ENCODE measurements at regions not wholly inside any gene's neighbourhood (a gene's known extent, or its start where the extent isn't known, plus 50 kb on each side); places are given as distances from the start of the nearest gene placed in this dataset.

DNA sequence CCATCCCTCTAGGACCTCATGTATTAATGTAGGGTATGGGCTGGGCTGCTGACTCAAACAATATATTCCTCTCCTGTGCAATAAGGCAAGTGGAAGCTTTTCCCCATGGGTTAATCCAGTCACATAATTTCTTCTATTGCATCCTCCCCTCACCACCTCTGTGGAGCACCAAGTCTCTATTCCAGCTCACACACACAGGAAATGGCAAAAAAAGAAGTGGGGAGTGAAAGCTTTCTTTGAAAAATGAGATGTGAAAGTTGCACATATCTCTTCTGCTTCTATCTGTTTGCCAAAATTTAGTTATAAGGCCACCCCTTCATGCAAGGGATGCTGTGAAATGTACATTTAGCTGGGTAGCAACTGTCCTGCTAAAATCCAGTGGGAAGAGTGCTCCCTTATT, 121.3 kb downstream of the CDC42EP3 start:
- no peak overlapping the region for H2BK120ac ChIP-seq (ENCODE audit: low read depth, low read length)
- no peaks in the 10 kb centered on the region for H3K4me1 ChIP-seq (ENCODE audit: control insufficient read depth, insufficient read depth, low read length)
- no peaks in the 10 kb centered on the region for H4K20me1 ChIP-seq (ENCODE audit: insufficient read depth, low read length)
- no peak overlapping the region for H3K4me2 ChIP-seq (ENCODE audit: low read depth, low read length)
- H4K8ac ChIP-seq (ENCODE audit: low read depth in 2 of 2, low read length in 2 of 2): no peak overlapping the region
- no TSS peak for BruUV-seq (replicated peaks)
- H3K23ac ChIP-seq (ENCODE audit: low read depth, low read length): no peak overlapping the region
- H2BK5ac ChIP-seq (ENCODE audit: low read depth, low read length, poor library complexity, severe bottlenecking): no peak overlapping the region
- H2BK15ac ChIP-seq (ENCODE audit: low read depth, low read length): no peak overlapping the region
- H3K9ac ChIP-seq (ENCODE audit: low read depth, low read length): no peak overlapping the region
- H3K56ac ChIP-seq (ENCODE audit: extremely low read depth, insufficient read depth, low read length): no peak overlapping the region
- ChIA-PET CTCF (interaction anchor here (0.6 kb wide), 1 partner anchor 154 kb away, joined by 3 read pairs; no protein-coding TSS in a partner anchor), POLR2A (ENCODE audit: unreplicated experiment) (no interaction called here)
- intact Hi-C loops (cut with micrococcal nuclease) (no loop called here), dilution Hi-C loops (cut with HindIII; ENCODE audit: low sequenced_read_pairs, unreplicated experiment) (no loop called here), in situ Hi-C loops (cut with MboI; ENCODE audit: low sequenced_read_pairs) (no loop called here)
- H2AFZ ChIP-seq (replicated peaks; ENCODE audit: low read length, poor library complexity): no peak overlapping the region
- H3K9me3 ChIP-seq (ENCODE audit: control insufficient read depth, insufficient read depth, low read length): no peaks in the 10 kb centered on the region
- H3K4ac ChIP-seq (ENCODE audit: low read depth, low read length): no peak overlapping the region
- no peak overlapping the region for H3K4me3 ChIP-seq (ENCODE audit: insufficient read depth, low read depth, low read length)
- H3K18ac ChIP-seq (ENCODE audit: low read depth, low read length): no peak overlapping the region
- 0 out of 2 replicates have a peak, but pooled peaks cover 1% of the 10 kb centered on the region for H3K27me3 ChIP-seq (ENCODE audit: control insufficient read depth, insufficient read depth, low read length)
- no peaks in the 10 kb centered on the region for H3K9me1 ChIP-seq (ENCODE audit: insufficient read depth, low read length)
- no peak overlapping the region for H4K91ac ChIP-seq (ENCODE audit: insufficient read depth, low read depth, low read length)
- no peak overlapping the region for H2AK5ac ChIP-seq (ENCODE audit: low read depth, low read length)
- no peak overlapping the region for H4K5ac ChIP-seq (ENCODE audit: low read depth, low read length)
- H3K79me1 ChIP-seq (ENCODE audit: low read depth in 1 of 2, low read length in 2 of 2): no peaks in the 10 kb centered on the region
- H3K36me3 ChIP-seq (ENCODE audit: control insufficient read depth, insufficient read depth, low read length): no peaks in the 10 kb centered on the region
- no peak overlapping the region for H3K14ac ChIP-seq (replicated peaks; ENCODE audit: low read depth, low read length)
- ATAC-seq (ENCODE audit: low read depth) (no peak), DNase-seq (no peak)
- H3K27ac ChIP-seq (ENCODE audit: insufficient read depth, low read length): no peak overlapping the region
- TF ChIP-seq, protein P1, sequence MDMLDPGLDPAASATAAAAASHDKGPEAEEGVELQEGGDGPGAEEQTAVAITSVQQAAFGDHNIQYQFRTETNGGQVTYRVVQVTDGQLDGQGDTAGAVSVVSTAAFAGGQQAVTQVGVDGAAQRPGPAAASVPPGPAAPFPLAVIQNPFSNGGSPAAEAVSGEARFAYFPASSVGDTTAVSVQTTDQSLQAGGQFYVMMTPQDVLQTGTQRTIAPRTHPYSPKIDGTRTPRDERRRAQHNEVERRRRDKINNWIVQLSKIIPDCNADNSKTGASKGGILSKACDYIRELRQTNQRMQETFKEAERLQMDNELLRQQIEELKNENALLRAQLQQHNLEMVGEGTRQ (IDR thresholded peaks at IDR 0.05; ENCODE audit: low read depth, low read length): no peak
- TF ChIP-seq POLR2A (IDR thresholded peaks at IDR 0.05; ENCODE audit: low read depth, low read length) (no peak), MXI1 (IDR thresholded peaks at IDR 0.05; ENCODE audit: borderline replicate concordance, low read depth, low read length) (no peak), CEBPB (IDR thresholded peaks at IDR 0.05; ENCODE audit: low read depth, low read length) (no peak), MAFK (IDR thresholded peaks at IDR 0.05; ENCODE audit: low read depth, low read length) (no peak), BHLHE40 (IDR thresholded peaks at IDR 0.05; ENCODE audit: low read depth, low read length) (no peak), SMC3 (IDR thresholded peaks at IDR 0.05; ENCODE audit: low read depth, low read length) (no peak), CHD1 (IDR thresholded peaks at IDR 0.05; ENCODE audit: low read depth, low read length) (no peak), RCOR1 (IDR thresholded peaks at IDR 0.05; ENCODE audit: insufficient replicate concordance, low read length) (no peak), RFX5 (IDR thresholded peaks at IDR 0.05; ENCODE audit: low read depth, low read length) (no peak), NFE2L2 (IDR thresholded peaks at IDR 0.05; ENCODE audit: low read depth, low read length) (no peak), MAZ (IDR thresholded peaks at IDR 0.05; ENCODE audit: borderline replicate concordance, low read depth, low read length) (no peak), RAD21 (IDR thresholded peaks at IDR 0.05; ENCODE audit: low read length) (no peak), FOS (IDR thresholded peaks at IDR 0.05; ENCODE audit: low read depth, low read length) (no peak)
- TF ChIP-seq, protein P2, sequence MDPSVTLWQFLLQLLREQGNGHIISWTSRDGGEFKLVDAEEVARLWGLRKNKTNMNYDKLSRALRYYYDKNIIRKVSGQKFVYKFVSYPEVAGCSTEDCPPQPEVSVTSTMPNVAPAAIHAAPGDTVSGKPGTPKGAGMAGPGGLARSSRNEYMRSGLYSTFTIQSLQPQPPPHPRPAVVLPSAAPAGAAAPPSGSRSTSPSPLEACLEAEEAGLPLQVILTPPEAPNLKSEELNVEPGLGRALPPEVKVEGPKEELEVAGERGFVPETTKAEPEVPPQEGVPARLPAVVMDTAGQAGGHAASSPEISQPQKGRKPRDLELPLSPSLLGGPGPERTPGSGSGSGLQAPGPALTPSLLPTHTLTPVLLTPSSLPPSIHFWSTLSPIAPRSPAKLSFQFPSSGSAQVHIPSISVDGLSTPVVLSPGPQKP (IDR thresholded peaks at IDR 0.05; ENCODE audit: borderline replicate concordance, low read depth, low read length): no peak
- TF ChIP-seq, protein P3, sequence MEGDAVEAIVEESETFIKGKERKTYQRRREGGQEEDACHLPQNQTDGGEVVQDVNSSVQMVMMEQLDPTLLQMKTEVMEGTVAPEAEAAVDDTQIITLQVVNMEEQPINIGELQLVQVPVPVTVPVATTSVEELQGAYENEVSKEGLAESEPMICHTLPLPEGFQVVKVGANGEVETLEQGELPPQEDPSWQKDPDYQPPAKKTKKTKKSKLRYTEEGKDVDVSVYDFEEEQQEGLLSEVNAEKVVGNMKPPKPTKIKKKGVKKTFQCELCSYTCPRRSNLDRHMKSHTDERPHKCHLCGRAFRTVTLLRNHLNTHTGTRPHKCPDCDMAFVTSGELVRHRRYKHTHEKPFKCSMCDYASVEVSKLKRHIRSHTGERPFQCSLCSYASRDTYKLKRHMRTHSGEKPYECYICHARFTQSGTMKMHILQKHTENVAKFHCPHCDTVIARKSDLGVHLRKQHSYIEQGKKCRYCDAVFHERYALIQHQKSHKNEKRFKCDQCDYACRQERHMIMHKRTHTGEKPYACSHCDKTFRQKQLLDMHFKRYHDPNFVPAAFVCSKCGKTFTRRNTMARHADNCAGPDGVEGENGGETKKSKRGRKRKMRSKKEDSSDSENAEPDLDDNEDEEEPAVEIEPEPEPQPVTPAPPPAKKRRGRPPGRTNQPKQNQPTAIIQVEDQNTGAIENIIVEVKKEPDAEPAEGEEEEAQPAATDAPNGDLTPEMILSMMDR (conservative IDR thresholded peaks at IDR 0.05; ENCODE audit: low read depth, low read length): no peak
- H2AK9ac ChIP-seq (replicated peaks; ENCODE audit: low read depth, low read length, poor library complexity): no peak overlapping the region
- no peak overlapping the region for H2BK20ac ChIP-seq (ENCODE audit: low read depth, low read length)

Measured in IMR-90 (cell line).